ENCODE measurements at regions not wholly inside any gene's neighbourhood (a gene's known extent, or its start where the extent isn't known, plus 50 kb on each side); places are given as distances from the start of the nearest gene placed in this dataset.

- no peak for TF ChIP-seq CTCF (IDR thresholded peaks at IDR 0.05)
- TF ChIP-seq EP300 (IDR thresholded peaks at IDR 0.05): no peak
- no peak for TF ChIP-seq POLR2A (IDR thresholded peaks at IDR 0.05)
These were observed 269.5 kb downstream of the SEC61B start for GRCh38 chr9:99491408-99492158.
